HT1080 (cell line): ENCODE measurements at regions not wholly inside any gene's neighbourhood (a gene's known extent, or its start where the extent isn't known, plus 50 kb on each side); places are given as distances from the start of the nearest gene placed in this dataset.
"Not testable (repeated sequence)": the region's sequence is repeated elsewhere in the genome, so short reads cannot be mapped to it uniquely, and the experiment has no call there.

Experiments
- DNase-seq: peaks from one replicate; pipeline ENCODE4 v3.0.0-alpha.2; 2015; ENCODE audit warnings: low read depth

- DNase-seq = peak; percentile 59
Measured at GRCh38 chr2:236768393-236769140, 198.9 kb downstream of the ACKR3 start.

GRCh38 chr2:236769981-236770671 is 200.5 kb downstream of the ACKR3 start:
- peak; percentile 99 for DNase-seq

- DNase-seq = no peak
Measured at GRCh38 chr2:236772220-236772837, 202.7 kb downstream of the ACKR3 start.

GRCh38 chr2:236773206-236773605 is 203.6 kb downstream of the ACKR3 start:
- no peak for DNase-seq

GRCh38 chr2:236774171-236774570 is 204.5 kb downstream of the ACKR3 start:
- no peak for DNase-seq

GRCh38 chr2:236775511-236775910 is 205.9 kb downstream of the ACKR3 start:
- no peak for DNase-seq

GRCh38 chr2:236776206-236776605 is 206.6 kb downstream of the ACKR3 start:
- DNase-seq = no peak

GRCh38 chr2:236776695-236777251 is 207.1 kb downstream of the ACKR3 start:
- peak; percentile 93 for DNase-seq

GRCh38 chr2:236777408-236777807 is 207.8 kb downstream of the ACKR3 start:
- no peak for DNase-seq

- no peak for DNase-seq
Measured at GRCh38 chr2:236781933-236782816, 212.6 kb downstream of the ACKR3 start.

- DNase-seq = peak; percentile 39
Measured at GRCh38 chr2:236782938-236783337, 213.3 kb downstream of the ACKR3 start.

GRCh38 chr2:236783417-236784020 is 213.9 kb downstream of the ACKR3 start:
- DNase-seq = no peak

GRCh38 chr2:236785611-236786057 is 216.0 kb downstream of the ACKR3 start:
- DNase-seq = no peak

- DNase-seq = no peak
Measured at GRCh38 chr2:236786751-236787150, 217.1 kb downstream of the ACKR3 start.

- not testable (repeated sequence) for DNase-seq
Measured at GRCh38 chr2:236787376-236787775, 217.8 kb downstream of the ACKR3 start.

GRCh38 chr2:236787885-236788284 is 218.3 kb downstream of the ACKR3 start:
- DNase-seq = no peak

GRCh38 chr2:236790963-236791362 is 221.3 kb downstream of the ACKR3 start:
- DNase-seq = no peak

- DNase-seq = no peak
Measured at GRCh38 chr2:236793023-236794011, 223.7 kb downstream of the ACKR3 start.
